Upper lobe of left lung (tissue), 4 donors: ENCODE measurements at regions not wholly inside any gene's neighbourhood (a gene's known extent, or its start where the extent isn't known, plus 50 kb on each side); places are given as distances from the start of the nearest gene placed in this dataset.

Experiments used
- CTCF ChIP-seq, 6 experiments: fragments of 450-650 bp in 4 of 6; fragments of 200-600 bp in 2 of 6; sonication (generic) in 2 of 6; IDR thresholded peaks; one replicate each; pipeline ENCODE4 v1.5.1; 2016 to 2019; ENCODE audit warnings: antibody characterized with exemption in 6 of 6
- EP300 ChIP-seq, 4 donors: sonication (generic); formaldehyde crosslinking; IDR thresholded peaks; one replicate each; pipeline ENCODE4 v1.5.1; 2017; ENCODE audit warnings: antibody characterized with exemption in 4 of 4, control low read depth in 2 of 4
- POLR2A ChIP-seq, 4 donors: fragments of 450-650 bp; IDR thresholded peaks; one replicate each; pipeline ENCODE4 v1.5.1; 2016 to 2017; ENCODE audit warnings: antibody characterized with exemption in 4 of 4, mild to moderate bottlenecking in 2 of 4
- POLR2AphosphoS5 ChIP-seq, 2 donors: sonication (generic); formaldehyde crosslinking; IDR thresholded peaks; one replicate each; pipeline ENCODE4 v1.5.1; 2017; ENCODE audit warnings: antibody characterized with exemption in 2 of 2

GRCh38 chr1:101379037-101379436, 142.2 kb downstream of the S1PR1 start:
- TF ChIP-seq POLR2A (IDR thresholded peaks at IDR 0.05) (no peak), CTCF (IDR thresholded peaks at IDR 0.05) (no peak), POLR2AphosphoS5 (IDR thresholded peaks at IDR 0.05) (no peak), EP300 (IDR thresholded peaks at IDR 0.05) (no peak)
